ENCODE measurements at regions not wholly inside any gene's neighbourhood (a gene's known extent, or its start where the extent isn't known, plus 50 kb on each side); places are given as distances from the start of the nearest gene placed in this dataset.

DNA sequence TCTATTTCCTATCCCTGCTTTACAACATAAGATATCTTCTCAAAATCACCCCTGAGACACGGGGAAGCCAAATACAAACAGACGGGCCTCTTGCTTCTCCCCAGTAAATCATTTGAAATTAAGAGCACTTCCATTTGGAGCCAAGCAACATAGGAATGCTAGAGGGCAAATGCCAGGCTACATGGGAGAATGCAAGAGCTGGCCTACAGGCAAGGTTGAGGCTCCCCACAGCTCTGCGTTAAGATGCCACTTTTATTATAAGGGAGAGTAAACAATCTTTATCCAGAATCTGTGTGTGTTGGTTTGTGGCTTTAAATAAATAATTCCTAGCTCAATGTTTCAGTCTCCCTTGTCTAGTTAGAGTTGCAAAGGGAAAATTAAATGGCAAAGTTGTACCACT lies 305.1 kb upstream of the KCNH8 start:
- TF ChIP-seq, protein P1, sequence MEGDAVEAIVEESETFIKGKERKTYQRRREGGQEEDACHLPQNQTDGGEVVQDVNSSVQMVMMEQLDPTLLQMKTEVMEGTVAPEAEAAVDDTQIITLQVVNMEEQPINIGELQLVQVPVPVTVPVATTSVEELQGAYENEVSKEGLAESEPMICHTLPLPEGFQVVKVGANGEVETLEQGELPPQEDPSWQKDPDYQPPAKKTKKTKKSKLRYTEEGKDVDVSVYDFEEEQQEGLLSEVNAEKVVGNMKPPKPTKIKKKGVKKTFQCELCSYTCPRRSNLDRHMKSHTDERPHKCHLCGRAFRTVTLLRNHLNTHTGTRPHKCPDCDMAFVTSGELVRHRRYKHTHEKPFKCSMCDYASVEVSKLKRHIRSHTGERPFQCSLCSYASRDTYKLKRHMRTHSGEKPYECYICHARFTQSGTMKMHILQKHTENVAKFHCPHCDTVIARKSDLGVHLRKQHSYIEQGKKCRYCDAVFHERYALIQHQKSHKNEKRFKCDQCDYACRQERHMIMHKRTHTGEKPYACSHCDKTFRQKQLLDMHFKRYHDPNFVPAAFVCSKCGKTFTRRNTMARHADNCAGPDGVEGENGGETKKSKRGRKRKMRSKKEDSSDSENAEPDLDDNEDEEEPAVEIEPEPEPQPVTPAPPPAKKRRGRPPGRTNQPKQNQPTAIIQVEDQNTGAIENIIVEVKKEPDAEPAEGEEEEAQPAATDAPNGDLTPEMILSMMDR (IDR thresholded peaks at IDR 0.05), result no peak
- TF ChIP-seq ZFX (IDR thresholded peaks at IDR 0.05; ENCODE audit: borderline replicate concordance), result no peak
